ENCODE measurements at regions not wholly inside any gene's neighbourhood (a gene's known extent, or its start where the extent isn't known, plus 50 kb on each side); places are given as distances from the start of the nearest gene placed in this dataset.
"Not testable (repeated sequence)": the region's sequence is repeated elsewhere in the genome, so short reads cannot be mapped to it uniquely, and the experiment has no call there.

DNA sequence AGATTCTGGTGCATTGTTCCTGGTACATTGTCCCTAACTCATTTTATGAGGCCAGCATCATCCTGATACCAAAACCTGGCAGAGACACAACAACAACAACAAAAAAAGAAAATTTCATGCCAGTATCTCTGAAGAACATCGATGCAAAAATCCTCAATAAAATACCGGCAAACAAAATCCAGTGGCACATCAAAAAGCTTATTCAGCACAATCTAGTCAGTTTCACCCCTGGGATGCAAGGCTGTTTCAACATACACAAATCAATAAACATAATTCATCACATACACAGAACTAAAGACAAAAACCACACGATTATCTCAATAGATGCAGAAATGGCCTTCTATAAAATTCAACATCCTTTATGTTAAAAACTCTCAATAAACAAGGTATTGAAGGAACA is 477.4 kb downstream of the SOCS6 start:
- TF ChIP-seq, protein P1, sequence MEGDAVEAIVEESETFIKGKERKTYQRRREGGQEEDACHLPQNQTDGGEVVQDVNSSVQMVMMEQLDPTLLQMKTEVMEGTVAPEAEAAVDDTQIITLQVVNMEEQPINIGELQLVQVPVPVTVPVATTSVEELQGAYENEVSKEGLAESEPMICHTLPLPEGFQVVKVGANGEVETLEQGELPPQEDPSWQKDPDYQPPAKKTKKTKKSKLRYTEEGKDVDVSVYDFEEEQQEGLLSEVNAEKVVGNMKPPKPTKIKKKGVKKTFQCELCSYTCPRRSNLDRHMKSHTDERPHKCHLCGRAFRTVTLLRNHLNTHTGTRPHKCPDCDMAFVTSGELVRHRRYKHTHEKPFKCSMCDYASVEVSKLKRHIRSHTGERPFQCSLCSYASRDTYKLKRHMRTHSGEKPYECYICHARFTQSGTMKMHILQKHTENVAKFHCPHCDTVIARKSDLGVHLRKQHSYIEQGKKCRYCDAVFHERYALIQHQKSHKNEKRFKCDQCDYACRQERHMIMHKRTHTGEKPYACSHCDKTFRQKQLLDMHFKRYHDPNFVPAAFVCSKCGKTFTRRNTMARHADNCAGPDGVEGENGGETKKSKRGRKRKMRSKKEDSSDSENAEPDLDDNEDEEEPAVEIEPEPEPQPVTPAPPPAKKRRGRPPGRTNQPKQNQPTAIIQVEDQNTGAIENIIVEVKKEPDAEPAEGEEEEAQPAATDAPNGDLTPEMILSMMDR (CRISPR knock-in tag; IDR thresholded peaks at IDR 0.05): not testable (repeated sequence)
- TF ChIP-seq, protein P2, sequence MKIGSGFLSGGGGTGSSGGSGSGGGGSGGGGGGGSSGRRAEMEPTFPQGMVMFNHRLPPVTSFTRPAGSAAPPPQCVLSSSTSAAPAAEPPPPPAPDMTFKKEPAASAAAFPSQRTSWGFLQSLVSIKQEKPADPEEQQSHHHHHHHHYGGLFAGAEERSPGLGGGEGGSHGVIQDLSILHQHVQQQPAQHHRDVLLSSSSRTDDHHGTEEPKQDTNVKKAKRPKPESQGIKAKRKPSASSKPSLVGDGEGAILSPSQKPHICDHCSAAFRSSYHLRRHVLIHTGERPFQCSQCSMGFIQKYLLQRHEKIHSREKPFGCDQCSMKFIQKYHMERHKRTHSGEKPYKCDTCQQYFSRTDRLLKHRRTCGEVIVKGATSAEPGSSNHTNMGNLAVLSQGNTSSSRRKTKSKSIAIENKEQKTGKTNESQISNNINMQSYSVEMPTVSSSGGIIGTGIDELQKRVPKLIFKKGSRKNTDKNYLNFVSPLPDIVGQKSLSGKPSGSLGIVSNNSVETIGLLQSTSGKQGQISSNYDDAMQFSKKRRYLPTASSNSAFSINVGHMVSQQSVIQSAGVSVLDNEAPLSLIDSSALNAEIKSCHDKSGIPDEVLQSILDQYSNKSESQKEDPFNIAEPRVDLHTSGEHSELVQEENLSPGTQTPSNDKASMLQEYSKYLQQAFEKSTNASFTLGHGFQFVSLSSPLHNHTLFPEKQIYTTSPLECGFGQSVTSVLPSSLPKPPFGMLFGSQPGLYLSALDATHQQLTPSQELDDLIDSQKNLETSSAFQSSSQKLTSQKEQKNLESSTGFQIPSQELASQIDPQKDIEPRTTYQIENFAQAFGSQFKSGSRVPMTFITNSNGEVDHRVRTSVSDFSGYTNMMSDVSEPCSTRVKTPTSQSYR (CRISPR knock-in tag; IDR thresholded peaks at IDR 0.05; ENCODE audit: borderline replicate concordance): not testable (repeated sequence)
- not testable (repeated sequence) for TF ChIP-seq TCF7L2 (IDR thresholded peaks at IDR 0.05; ENCODE audit: low read depth, low read length); NFYB (CRISPR knock-in tag; IDR thresholded peaks at IDR 0.05); RORA (CRISPR knock-in tag; IDR thresholded peaks at IDR 0.05); KLF9 (CRISPR knock-in tag; IDR thresholded peaks at IDR 0.05; ENCODE audit: low read depth); MYC (CRISPR knock-in tag; IDR thresholded peaks at IDR 0.05; ENCODE audit: borderline replicate concordance)

All from HepG2 (cell line).